GM21737 (cell line): ENCODE measurements at regions not wholly inside any gene's neighbourhood (a gene's known extent, or its start where the extent isn't known, plus 50 kb on each side); places are given as distances from the start of the nearest gene placed in this dataset.

ENCODE experiments used
- ATAC-seq: cut with Tn5 transposase; IDR thresholded peaks from one replicate; pipeline ENCODE4 v1.9.1; 2021; ENCODE audit warnings: mild to moderate bottlenecking, moderate library complexity; ENCODE audit not compliant: unreplicated experiment

GRCh38 chr1:199710974-199711373, 316.5 kb upstream of the NR5A2 start:
- ATAC-seq: no peak

- no peak for ATAC-seq
Observed at GRCh38 chr1:199716729-199717128, 310.8 kb upstream of the NR5A2 start.

- ATAC-seq: no peak
Observed at GRCh38 chr1:199719156-199719842, 308.2 kb upstream of the NR5A2 start.

- no peak for ATAC-seq
Observed at GRCh38 chr1:199720496-199720895, 307.0 kb upstream of the NR5A2 start.

- ATAC-seq: no peak
Observed at GRCh38 chr1:199721001-199721400, 306.5 kb upstream of the NR5A2 start.

- no peak for ATAC-seq
Observed at GRCh38 chr1:199723250-199723956, 304.1 kb upstream of the NR5A2 start.

- ATAC-seq: no peak
Observed at GRCh38 chr1:199724049-199724448, 303.5 kb upstream of the NR5A2 start.

GRCh38 chr1:199725002-199725565, 302.4 kb upstream of the NR5A2 start:
- no peak for ATAC-seq

GRCh38 chr1:199727682-199728081, 299.8 kb upstream of the NR5A2 start:
- ATAC-seq: no peak

GRCh38 chr1:199728345-199728744, 299.2 kb upstream of the NR5A2 start:
- no peak for ATAC-seq

- ATAC-seq: no peak
Observed at GRCh38 chr1:199733125-199733524, 294.4 kb upstream of the NR5A2 start.

GRCh38 chr1:199734186-199734585, 293.3 kb upstream of the NR5A2 start:
- no peak for ATAC-seq

GRCh38 chr1:199735660-199736059, 291.9 kb upstream of the NR5A2 start:
- no peak for ATAC-seq

- ATAC-seq: no peak
Observed at GRCh38 chr1:199736646-199737045, 290.9 kb upstream of the NR5A2 start.

- ATAC-seq: no peak
Observed at GRCh38 chr1:199741586-199741985, 285.9 kb upstream of the NR5A2 start.

- ATAC-seq: no peak
Observed at GRCh38 chr1:199742547-199742946, 285.0 kb upstream of the NR5A2 start.

- ATAC-seq: no peak
Observed at GRCh38 chr1:199743227-199743626, 284.3 kb upstream of the NR5A2 start.

GRCh38 chr1:199746666-199747384, 280.7 kb upstream of the NR5A2 start:
- no peak for ATAC-seq

- no peak for ATAC-seq
Observed at GRCh38 chr1:199747984-199748383, 279.5 kb upstream of the NR5A2 start.

- no peak for ATAC-seq
Observed at GRCh38 chr1:199751506-199751905, 276.0 kb upstream of the NR5A2 start.

GRCh38 chr1:199751962-199752687, 275.4 kb upstream of the NR5A2 start:
- ATAC-seq: no peak
